SU-DHL-6 (cell line): ENCODE measurements at regions not wholly inside any gene's neighbourhood (a gene's known extent, or its start where the extent isn't known, plus 50 kb on each side); places are given as distances from the start of the nearest gene placed in this dataset.
"Not testable (repeated sequence)": the region's sequence is repeated elsewhere in the genome, so short reads cannot be mapped to it uniquely, and the experiment has no call there.

Source experiments
- EZH2phosphoT487 ChIP-seq: fragments of 200-600 bp; sonication (generic), shearing (Covaris generic); conservative IDR thresholded peaks from 2 replicates; pipeline ENCODE4 v1.6.1; 2018; ENCODE audit warnings: mild to moderate bottlenecking, antibody characterized with exemption, low read length, moderate library complexity, mixed read lengths
- TF ChIP-seq, protein P1 (sequence below): fragments of 200-600 bp; sonication (generic); IDR thresholded peaks from one replicate; pipeline ENCODE4 v1.5.1; 2017; ENCODE audit warnings: antibody characterized with exemption, mild to moderate bottlenecking, low read length, moderate library complexity; ENCODE audit not compliant: insufficient read depth, poor library complexity, severe bottlenecking

- TF ChIP-seq, protein P1, sequence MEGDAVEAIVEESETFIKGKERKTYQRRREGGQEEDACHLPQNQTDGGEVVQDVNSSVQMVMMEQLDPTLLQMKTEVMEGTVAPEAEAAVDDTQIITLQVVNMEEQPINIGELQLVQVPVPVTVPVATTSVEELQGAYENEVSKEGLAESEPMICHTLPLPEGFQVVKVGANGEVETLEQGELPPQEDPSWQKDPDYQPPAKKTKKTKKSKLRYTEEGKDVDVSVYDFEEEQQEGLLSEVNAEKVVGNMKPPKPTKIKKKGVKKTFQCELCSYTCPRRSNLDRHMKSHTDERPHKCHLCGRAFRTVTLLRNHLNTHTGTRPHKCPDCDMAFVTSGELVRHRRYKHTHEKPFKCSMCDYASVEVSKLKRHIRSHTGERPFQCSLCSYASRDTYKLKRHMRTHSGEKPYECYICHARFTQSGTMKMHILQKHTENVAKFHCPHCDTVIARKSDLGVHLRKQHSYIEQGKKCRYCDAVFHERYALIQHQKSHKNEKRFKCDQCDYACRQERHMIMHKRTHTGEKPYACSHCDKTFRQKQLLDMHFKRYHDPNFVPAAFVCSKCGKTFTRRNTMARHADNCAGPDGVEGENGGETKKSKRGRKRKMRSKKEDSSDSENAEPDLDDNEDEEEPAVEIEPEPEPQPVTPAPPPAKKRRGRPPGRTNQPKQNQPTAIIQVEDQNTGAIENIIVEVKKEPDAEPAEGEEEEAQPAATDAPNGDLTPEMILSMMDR: not testable (repeated sequence)
- not testable (repeated sequence) for TF ChIP-seq EZH2phosphoT487
Observed at GRCh38 chr15:20388161-20388560, 153.4 kb downstream of the GOLGA6L6 start.
